Activated CD4-positive, alpha-beta T cell treated with anti-CD3 and anti-CD28 coated beads, Interleukin-2, Interleukin-4, amounts not matched to agents 100 ng/mL and 50 ng/mL, durations not matched to agents 16 hours and 8 hours (primary cell): ENCODE measurements at regions not wholly inside any gene's neighbourhood (a gene's known extent, or its start where the extent isn't known, plus 50 kb on each side); places are given as distances from the start of the nearest gene placed in this dataset.

Source experiments
- DNase-seq: peaks from one replicate; pipeline ENCODE4 v3.0.0-alpha.2; 2020; ENCODE audit warnings: low spot score

DNA sequence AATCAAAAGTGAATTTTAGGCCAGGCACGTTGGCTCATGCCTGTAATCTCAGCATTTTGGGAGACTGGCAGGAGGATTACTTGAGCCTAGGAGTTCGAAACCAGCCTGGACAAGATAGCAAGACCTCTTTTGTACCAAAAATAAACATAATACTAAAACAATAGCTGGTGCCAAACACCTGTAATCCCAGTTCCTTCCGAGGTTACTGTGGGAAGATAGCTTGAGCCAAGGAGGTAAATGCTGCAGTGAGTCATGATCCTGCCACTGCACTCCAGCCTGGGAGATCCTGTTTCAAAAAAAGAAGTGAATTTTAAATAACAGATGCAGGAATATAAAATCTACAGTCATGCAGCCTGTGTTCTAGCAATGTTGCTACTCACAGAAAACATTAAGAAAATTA, 488.3 kb downstream of the PPARGC1A start:
- no peak for DNase-seq

DNA sequence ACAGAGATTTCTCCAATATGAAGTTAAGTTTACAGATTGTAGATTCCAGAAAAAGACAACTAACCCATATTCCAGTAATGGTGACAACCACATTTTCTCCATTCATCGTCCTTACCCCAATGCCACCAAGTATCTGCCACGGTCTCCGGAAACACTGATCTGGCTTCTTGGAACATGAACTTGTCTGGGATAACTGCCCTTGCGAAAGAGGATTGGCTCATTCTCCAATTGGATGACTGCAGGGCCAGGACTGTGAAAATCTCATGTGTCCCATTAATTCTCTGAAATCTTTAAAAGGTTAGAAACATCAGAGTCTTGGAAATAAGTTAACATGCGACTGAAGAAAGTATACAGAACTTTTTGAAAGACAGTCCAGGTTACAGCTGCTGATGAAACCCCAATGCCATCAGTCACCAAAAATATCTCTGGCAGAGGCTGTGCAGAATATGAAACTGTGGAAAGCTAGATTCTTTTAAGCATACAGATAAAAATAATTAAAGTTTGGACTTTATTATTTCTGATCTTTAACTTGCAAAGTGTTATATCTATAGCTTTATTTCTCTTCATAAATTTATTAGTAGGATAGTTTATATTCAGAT, 496.9 kb downstream of the PPARGC1A start:
- DNase-seq: no peak

DNA sequence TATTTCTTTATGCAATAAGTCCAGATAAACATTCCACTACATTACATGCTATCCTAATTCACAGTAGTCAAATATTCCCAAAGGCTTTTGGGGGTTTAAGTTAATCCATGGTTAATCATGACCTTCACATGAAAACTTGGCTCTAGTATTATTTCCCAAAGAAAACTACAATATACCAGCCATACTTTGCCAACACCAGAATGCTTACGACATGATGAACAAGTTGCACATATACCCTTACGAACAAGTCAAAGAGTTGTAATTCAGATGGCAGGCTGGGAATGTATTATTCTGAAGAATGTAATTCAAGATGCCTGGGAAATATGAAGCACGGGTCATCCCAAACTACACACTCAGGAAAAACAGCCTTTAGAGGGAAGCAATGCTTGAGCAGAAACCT, 499.6 kb downstream of the PPARGC1A start:
- no peak for DNase-seq

DNA sequence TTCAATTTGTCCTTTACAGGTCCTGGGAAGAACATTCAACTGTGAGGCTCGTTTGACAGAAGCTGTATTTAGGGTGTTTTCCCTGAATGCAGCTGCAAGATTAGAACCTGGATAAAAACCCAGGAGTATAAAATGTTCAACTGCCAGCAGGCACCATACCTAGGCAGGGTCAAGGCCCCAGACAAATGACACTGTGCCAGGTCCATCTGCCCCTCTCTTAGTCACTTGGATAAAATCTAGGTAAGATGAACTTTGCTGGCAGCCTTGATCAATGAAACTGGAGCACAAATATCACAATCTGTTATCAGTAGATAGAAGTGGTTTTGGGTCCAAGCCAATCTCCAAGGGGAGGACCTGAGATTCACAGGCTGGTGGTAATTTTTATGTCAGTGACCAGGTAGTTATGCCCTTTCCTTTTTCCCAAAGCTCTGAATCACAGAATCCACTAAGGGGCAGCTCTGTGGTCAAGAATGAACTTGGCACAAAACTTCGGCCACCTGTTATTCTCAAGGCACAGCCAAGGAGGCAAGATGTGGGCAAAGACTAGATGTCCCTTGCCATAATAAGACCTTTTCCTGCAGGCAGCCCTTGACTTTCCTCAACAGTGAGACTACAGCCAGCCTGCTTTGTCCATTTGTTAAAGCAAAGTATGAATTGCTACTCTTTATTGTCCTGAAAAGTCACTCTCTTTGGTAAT, 501.0 kb downstream of the PPARGC1A start:
- no peak for DNase-seq

DNA sequence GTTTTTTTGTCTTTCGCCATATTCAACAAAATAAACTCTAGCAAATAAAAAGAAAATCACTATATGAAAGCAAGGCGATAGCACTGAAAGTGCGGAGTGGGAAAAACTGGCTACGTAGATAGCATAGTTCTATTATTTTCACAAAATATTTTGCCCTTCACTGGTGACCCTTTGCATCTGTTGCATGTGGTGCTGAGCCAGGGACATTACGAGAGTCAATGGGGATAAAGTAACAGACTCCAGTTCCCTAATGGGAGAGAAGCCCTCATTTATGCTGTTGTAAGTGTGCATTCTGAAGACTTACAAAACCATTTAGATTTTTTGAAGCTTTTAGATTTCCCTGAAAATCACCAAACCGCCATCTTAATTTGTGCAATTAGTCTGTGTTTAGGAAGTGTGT, 501.6 kb downstream of the PPARGC1A start:
- no peak for DNase-seq

DNA sequence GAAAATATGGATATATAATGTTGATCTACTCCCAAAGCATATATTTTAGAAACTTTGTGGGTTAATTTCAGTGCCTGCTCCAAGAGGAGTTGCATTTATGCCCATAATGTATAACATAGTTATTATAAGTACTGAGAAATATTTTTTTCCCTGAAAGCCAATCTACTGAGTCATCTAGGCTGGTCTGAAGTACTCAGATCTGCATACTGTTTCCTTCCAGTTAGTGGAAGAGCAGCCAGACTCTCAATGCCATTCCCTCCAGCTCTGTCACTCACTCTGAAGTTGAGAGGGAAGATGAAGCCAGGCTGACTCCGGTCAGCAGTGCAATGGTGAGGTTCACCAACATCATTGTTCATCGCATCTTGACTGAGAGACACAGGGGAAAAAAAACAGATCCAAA, 505.1 kb downstream of the PPARGC1A start:
- no peak for DNase-seq

DNA sequence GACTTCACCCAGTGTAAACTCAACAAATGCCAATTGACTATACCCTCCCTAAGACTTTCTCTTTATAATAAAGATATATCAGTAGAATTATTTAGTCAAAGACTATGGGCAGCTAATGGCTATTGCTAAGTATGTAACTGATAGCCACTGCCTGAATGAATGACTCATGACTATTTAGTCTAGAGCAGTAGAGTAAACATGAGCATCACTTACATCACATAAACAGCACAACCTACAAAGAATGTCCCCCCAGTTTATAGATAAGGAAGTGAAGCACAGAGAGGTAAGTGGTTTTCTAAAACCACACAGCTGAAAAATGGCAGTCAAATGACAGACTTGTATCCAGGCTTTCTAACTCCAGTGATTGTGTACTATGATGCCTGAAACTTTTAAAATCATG, 507.0 kb downstream of the PPARGC1A start:
- no peak for DNase-seq

DNA sequence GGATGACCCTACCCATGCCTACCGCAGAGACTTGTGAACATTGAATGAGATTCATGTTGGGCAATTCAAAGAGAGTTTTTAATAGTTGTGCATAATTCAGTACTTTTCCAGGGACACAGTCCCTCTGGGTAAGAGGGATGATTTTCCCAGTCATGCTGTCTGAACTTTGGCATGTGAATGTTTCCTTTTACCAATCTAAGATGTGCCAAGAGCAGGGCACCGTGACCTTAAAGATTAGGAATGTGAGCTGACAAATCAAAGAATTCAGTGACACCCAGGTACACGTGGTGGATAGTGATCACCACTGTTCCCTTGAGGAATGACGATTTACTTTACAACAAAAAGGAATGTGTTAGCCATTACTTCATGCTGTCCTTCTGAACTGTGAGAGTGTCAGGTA, 515.6 kb downstream of the PPARGC1A start:
- no peak for DNase-seq

DNA sequence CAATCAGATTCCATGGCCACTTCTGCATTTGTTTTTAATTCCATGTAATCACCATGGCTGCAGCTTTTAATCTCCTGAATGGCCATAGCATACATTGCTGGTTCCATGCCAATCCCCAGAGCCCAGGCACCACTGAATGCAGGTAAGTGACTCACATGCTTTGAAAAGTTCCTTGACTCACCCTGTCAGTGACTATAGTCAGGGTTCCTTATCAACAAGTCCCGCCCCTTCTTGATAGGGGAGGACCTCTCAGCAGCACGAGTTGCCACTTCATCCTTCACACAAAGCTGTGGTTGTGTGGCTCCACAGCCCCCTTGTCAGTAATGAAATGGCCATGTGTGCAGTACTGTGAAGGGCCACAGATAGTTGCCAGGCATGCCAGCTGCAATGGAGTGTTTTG, 516.6 kb downstream of the PPARGC1A start:
- DNase-seq: no peak

DNA sequence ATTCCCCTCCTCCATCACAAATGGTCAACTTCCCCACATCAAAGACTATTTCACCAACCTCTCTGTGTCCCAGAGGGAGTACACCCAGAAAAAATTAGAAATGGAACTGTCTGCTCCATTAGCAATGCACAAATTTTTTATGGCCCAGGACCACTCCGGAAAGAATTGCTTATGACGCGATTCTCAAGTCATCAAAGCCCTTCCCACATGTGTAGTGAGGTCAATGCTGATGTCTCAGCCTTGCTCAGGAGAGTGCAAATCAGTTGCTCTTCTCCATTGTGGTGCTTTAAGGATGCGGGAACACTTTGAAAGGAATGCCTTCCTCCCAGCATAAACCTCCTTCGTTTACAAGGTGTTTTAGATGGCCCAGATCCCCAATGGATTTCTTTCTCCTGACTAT, 518.3 kb downstream of the PPARGC1A start:
- no peak for DNase-seq

DNA sequence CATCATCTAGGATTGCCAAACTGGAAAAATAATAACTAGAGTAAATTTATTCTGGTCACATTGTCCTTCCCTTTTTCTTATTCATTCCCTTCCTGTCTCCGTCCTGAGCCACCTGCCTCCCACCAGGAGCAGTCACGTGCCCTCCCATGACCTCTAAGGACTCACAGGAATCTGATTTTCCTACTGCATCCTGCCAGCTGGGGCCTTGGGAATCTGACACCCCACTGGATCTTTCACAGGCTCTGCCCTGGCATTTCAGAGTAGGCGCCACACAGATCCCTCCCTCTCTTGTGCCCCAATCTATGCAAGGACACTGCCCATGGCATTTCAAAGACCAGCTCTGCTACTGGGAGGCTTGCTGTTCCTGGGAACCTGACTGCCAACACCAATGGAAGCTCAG, 520.5 kb downstream of the PPARGC1A start:
- DNase-seq: no peak

DNA sequence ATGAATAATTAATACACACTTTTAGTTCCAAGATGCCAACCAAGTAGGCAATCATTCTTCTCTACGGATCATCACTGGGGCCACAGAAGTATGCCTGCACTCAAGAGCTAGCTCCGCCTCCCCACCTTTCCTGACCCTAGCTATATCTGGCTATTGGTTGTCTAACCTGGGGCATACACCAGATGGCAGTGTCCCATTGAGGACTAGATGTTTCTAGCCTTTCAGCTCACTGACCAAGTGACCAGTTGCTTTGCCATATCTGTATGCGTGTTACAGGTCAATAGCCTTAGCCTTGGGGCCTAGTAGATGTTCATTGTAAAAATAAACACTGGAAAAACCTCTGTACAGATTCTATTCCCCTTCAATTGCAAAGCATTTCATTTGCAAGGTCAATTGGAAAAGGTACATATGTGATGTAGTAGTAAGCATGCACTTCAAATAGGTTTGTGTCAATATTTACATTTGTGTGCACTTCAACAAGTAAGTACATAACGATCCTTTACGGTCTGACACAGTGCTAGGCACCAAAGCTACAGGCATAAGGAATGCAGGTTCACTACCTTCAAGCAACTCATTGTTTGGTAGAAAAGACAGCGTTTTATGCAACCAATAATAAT, 521.7 kb downstream of the PPARGC1A start:
- DNase-seq: no peak

DNA sequence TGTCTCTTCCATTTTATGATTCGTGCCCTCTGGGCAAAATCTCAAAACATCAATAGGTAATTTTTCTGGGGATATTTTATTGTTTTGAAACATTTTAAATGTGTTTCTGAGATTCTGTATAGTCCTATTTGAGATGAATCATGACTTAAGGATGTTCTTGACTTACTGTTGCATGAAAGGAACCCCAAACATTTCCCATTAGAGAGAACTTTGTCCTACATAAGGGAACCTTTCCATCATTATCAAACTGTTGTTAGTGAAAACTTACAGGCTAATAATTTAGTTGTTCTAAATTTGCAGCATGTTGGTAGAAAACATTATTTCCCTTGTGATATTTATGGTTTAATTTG, 523.3 kb downstream of the PPARGC1A start:
- no peak for DNase-seq

DNA sequence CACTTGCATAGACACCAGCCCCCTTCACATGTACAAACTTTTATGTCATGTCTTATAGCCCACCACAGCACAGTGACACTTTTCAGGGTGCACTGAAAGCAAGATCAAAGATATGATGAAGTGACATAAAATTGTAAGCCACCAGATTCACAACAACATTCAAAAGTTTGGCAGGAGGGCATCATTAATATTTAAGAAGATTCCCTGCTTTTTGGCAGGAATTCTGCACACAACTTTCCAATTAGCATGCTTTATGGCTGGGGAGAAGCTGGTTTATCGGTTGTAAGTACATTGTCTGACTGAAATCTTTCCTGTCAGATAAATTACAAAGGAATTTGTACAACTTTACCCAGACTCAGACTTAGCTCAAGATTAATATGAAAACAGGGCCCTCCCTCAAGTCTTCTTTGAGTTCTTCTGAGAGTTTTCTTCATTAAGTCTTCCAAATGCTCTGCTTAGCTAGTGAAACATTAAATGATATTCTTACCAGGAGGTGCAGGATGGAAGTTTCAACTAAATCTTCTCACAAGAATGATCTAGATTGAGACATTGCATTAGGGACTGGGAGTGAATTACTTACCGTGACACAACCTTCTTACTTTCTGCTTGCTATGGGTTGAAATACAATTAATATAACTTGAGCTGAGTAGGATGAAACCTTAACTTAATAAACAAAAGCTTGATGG, 523.8 kb downstream of the PPARGC1A start:
- no peak for DNase-seq

DNA sequence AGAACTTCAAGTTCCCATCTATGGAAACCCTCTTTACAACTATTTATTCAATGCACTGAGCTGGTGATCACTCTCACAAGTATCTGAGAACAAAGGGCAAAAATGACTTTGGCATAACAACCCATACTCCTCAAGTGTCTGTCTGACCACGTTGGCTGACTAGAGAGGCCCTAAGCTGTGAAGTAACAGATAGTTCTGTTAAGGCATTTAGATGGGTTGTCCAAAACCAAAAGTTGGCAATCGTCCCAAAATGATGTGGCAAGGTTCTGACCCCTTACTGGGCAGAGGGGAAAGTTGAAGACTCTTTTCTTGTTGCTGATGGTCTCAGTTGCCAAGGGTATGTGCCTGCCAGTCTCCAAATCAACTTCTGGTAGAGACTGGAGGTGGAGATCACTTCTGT, 524.8 kb downstream of the PPARGC1A start:
- DNase-seq: no peak

DNA sequence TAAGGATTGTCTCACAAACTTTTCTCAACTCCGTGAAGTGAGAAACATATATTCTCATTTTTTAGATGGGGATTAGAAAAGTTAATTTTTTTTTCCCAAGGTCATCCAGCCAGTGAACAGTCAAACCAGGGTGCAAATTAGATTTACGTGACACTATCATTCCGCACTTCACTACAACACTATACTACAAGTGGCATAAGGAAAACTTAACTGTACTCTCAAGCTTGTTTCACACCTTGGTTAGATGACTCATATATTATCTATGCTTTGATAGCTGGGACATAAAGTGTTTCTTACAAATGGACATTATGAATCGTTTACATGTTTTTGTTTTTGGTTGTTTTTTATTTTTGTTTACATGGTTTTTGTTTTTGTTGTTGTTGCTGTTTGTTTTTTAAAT, 525.7 kb downstream of the PPARGC1A start:
- DNase-seq: no peak

DNA sequence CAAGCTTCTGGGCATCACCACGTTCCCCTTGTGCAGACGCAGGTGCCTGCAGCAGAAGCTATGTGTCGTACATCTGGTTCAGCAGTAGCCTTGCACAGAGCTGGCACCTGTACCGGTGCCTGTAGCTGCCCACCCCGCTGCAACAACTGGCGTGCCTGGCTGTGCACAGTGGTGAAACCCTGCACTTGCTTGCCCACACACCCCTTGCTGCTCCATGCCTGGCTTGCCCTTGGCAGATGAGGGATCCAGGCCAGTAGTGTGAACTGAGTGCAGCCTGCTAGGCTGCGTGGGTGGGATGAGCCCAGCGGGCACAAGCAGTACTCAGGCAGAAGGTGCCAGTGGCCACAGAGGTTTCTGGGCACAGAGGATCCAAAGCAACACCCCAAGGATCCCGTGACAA, 528.4 kb downstream of the PPARGC1A start:
- no peak for DNase-seq

DNA sequence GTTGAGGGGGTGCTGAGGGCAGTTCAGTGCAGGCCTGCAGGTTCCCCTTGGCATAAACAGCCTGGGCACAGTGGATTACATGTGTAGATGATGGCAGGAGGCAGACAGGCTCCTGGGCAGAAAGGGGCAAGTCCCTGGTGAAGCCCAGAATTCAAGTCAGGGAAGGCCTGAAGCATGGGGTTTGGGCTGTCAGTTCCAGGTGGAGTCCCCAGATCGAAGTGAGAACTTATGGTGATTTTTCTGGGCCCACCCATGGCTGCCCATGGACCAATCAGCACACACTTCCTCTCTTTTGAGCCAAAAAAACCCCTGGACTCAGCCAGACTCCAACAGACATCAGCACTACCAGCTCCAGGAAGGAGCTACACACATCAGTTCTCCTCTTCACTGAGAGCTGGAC, 529.1 kb downstream of the PPARGC1A start:
- no peak for DNase-seq

DNA sequence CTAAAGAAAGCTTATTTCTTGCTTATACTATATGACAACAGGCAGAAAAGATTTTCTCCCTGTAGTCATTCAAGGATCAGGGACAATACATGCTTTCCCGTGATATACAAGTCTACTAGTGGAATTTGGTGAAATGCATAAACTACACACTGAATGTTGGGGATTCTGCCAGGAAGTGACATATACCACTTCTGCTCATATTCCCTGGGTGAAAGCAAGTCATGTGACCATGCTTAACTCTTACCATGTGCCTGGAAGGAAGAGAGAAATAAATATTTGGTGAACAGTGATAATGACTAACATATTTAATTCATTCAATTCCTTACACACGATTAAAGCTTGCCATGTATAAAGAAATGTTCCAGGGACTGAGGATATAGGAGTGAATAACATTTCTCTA, 534.6 kb downstream of the PPARGC1A start:
- DNase-seq: no peak

DNA sequence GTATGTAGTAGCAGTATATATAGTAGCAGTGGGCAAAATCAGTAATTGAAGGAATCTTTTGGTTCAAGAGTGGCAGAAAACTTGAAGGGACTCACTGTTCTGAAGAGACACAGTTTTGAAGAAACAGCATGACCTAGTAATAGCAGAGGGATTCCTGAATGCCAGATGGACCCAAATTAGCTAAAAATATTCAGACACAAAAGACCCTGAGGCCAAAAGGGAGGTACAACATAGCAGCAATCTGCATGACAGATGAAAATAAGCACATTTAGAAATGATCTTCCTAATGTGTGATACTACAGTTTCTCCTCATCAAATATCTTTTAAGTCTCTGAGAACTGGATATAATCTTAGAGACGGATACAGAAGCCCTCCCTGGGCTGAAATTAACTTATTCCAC, 536.6 kb downstream of the PPARGC1A start:
- no peak for DNase-seq

DNA sequence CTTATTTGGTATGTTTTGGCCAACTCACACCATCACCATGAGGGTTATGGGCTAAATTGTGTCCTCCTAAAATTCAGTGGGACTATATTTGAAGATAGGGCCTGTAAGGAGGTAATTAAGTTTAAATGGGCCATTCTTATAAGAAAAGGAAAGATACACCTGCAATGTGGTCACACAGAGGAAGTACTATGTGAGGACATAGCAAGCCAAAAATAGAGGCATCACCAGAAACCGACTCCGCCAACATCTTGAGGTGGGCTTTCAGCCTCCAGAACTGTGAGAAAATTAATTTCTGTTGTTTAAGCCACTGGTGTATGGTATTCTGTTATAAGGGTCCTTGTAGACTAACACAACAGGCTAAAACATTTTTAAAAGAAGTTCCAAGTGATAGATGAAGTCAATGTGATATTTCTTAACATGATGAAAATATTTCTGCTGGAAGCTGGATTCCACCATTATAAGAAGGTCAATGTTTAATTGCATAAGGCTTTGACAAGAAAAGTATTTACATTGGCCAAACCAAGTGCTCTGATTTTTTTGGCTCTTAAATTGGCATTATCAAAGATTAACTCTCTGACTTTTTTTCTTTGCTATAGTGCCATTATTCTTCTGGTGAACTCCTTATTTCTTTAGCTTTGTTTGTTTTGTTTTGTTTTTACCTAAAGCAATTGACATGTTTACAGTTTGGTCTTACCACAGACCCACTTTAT, 540.9 kb downstream of the PPARGC1A start:
- no peak for DNase-seq

DNA sequence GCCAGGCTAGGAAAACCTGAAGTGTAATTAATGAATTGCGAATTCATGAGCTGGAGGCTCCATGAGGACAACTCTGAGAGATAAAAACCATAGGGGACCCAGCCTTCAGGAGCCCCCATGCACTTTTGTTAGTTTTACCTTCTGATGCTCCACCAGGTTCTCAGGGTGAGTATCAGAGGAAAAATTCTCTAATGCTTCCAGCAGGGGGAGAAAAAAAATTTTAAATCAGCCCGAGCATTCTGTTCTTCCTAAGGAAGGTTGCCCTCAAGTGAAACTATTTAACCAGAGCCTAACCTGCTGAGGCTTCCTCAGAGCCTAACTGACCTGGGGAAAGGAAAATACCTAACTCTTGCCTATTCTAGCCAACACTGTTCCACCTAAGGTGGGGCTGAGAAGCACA, 552.6 kb downstream of the PPARGC1A start:
- DNase-seq: no peak
